Fibroblast of peridontal ligament (primary cell): ENCODE measurements at regions not wholly inside any gene's neighbourhood (a gene's known extent, or its start where the extent isn't known, plus 50 kb on each side); places are given as distances from the start of the nearest gene placed in this dataset.
A peak's percentile ranks its signal among the peaks of the same experiment; 100 is the strongest.
"Not testable (repeated sequence)": the region's sequence is repeated elsewhere in the genome, so short reads cannot be mapped to it uniquely, and the experiment has no call there.

Experiments used
- DNase-seq: peaks from one replicate; pipeline ENCODE4 v3.0.0-alpha.2; 2010; ENCODE audit errors: extremely low read depth

DNA sequence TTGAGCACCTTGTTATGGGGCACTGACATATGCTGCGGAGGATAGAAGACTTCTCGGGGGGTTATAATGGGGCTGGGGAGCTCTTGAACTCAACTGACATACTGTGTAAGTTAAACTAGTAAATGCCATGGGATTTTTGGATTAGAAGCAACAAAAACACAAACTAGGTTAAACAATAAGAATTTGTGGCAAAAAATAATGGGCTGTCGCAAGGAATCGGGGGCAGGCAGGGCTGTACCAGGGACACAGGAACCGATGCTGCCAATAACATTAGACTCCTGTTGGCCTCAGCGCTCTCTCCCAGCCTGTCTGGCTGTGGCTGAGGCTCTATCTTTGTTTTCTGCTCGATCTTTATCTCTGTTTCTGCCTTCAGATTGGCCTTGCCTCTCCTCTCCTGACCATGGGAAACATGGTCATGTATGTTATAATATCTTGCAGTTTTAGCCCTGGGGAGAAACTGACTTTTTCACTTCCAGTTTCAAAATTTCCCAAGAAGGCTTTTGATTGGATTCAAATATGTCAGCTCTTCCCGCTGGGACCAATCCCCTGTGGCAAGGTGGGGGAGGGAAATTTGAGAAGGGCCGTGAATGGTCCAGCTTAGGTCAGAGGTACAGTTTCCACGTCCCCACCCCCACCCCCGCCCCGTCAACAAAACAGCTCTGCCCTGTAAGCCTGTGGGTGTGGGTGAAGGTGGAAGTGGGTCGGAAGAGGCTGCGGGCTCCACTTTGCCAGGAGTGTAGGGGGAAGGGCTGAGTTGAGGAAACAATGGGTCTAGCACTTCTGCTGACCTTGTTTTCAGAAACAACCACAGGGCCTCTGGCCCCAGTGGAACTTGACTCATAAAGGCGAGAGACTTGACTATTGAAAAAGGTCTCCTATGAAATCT, 161.1 kb upstream of the TBL1XR1 start:
- peak; percentile 81 for DNase-seq

- DNase-seq = no peak
Observed at GRCh38 chr3:177358977-177359592, 161.8 kb upstream of the TBL1XR1 start.

DNA sequence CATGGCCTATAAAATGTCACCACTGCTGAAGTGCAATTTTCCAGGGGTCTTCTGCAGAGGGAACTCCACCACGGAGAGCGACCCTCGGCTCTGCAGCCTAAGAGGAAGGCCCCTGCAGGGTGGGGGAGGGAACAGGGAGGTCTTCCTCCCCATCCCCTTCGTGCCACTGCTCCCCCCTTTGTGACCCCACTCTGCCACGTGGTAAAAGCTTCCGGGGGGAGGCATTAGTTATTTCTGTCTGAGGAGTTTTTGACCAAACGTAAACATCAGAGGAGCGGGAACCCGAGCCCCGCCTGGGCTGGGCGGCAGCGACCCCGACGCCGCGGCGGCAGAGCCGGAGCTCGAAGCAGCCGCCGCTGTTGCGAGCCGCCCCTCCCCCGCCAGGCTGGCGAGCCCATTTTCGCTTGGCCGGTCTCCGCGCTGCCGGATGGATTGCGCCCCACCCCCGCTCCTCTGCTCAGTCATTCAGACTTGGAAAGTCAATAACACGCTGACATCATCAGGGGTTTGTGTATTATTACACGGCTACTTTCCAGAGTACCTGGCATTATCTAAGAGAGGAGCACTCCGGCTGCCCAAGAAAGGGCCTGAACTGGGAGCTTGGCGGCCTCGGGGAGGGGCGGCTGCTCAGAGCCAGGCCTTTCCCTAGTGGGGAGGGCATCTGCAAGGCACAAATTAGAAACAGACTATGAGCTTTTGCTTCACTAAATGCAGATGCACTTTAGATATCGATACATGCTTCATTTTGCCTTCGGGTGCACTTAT, 162.5 kb upstream of the TBL1XR1 start:
- peak; percentile 100 for DNase-seq

GRCh38 chr3:177361081-177361938, 164.0 kb upstream of the TBL1XR1 start:
- DNase-seq = no peak

DNA sequence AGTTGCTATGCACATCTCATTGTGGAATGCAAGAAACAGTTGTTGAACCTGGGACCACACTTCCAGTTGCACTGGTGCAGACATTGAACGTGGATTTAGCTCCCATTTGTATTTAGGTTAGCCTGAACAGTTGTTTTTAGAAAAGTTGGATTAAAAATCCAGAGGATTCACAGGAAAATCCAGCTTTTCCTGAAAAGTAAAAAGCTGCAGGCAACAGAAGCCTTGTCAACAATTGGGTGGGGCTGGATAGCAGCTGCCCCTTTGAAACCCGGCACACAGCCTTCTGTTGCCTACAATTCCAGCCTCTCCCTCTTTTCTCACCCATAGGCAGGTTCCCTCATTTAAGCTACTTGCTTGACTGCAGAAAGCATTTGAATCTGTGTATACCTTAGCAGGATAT, 165.3 kb upstream of the TBL1XR1 start:
- no peak for DNase-seq

GRCh38 chr3:177364236-177364635, 167.0 kb upstream of the TBL1XR1 start:
- peak; percentile 55 for DNase-seq

GRCh38 chr3:177365294-177365693, 168.0 kb upstream of the TBL1XR1 start:
- not testable (repeated sequence) for DNase-seq

- no peak for DNase-seq
Observed at GRCh38 chr3:177367788-177368187, 170.5 kb upstream of the TBL1XR1 start.

DNA sequence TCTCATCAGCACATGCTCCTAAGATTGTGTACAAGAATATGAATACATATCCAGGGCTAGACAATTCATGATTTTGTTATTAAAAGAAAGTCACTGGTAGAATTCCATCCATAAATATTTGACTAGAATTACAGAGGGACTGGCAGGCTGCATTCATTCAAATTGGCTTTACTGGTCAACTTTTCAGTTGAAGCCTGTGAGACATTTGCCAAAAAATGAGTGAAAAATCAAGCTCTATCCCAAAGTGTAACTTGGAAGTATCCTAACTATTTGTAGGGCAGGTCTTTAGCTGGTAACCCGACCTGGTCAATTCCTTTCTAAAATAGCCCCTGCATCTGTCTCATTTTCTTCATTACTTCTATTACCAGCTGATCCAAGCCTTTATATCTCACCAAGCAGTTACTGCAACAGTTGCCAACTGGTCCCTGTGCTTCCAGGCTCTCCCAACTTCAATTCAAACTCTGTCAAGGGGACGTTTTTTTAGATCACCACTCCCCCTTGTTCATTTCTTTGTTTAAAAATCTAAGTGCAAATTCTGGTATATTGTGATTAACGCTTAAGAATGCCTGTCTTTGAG, 173.1 kb upstream of the TBL1XR1 start:
- peak; percentile 24 for DNase-seq

DNA sequence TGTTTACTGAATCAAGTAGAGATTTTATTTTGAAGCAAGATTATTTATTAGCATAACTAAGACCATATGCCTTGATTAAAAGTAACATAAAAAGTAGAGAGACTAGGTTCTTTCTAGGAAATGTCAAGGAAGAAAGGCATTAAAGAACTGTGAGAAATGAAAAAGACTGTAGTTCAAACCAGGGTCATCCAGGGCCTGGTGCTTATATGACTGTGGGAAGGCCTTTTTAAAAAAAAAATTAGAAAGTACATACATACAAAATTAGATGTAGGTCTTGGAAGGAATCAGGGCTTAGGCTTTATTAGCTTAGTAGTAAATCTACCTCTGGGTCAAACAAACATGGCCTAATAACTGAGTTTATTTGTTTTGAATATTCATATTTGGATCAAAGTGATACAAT, 173.9 kb upstream of the TBL1XR1 start:
- no peak for DNase-seq

DNA sequence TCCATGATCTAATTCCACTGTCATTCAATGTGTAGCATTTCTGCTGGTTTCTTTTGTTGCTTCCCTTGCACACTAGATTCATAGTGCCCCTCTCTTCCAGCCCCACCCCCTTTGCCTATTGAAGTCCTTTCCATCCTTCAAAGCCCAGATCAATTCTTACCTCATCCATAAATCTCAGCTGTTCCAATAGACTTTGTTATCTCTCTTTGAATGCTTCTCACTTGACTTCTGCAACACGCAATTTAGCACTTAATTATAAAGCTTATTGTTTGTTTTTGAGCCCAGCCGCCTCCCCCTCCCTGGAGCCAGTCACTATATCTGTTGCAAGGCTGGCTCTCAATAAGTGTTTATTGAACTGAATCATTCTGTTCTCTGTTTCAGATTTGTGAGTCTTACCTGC, 174.6 kb upstream of the TBL1XR1 start:
- no peak for DNase-seq

- DNase-seq = no peak
Observed at GRCh38 chr3:177374323-177374722, 177.0 kb upstream of the TBL1XR1 start.

- DNase-seq = no peak
Observed at GRCh38 chr3:177375316-177375715, 178.0 kb upstream of the TBL1XR1 start.

DNA sequence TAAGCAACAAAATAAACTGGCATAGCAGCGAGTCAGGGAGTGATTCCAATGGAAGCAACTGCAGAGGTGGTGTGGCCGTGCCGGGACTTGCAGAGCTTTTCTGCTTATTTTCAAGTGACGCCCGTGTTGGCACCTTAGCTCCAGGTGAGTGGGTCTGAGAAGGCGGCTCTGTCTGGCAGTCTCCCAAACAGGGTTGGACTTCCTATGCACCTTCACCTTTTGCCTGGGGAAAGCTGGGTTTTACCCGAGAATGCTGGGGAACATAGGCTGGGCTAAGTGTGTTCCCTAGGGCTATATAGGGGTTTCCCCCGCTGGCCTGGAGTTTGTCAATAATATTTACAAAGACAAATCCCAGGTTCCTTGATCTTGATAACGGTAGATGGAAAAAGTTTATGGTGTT, 179.9 kb upstream of the TBL1XR1 start:
- no peak for DNase-seq

GRCh38 chr3:177378168-177378567, 180.9 kb upstream of the TBL1XR1 start:
- no peak for DNase-seq

- no peak for DNase-seq
Observed at GRCh38 chr3:177379045-177379444, 181.8 kb upstream of the TBL1XR1 start.

- DNase-seq = no peak
Observed at GRCh38 chr3:177381070-177381469, 183.8 kb upstream of the TBL1XR1 start.

DNA sequence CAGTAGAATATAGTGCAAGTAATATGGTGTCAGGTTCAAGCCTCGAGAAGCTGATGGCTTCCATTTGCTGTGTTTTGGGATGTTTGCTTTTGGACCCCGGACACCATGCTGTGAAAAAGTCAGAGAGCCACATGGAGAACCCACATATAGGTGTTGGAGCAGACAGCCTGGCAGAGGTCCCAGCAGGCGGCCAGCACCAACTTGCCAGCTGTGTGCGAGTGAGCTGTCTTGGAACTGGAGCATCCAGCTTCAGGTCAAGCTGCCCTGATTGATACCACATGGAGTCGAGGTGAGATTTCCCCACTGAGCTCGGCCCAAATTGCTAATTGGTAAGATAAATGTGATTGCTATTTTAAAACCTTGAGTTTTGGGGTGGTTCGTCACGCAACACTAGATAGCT, 185.7 kb upstream of the TBL1XR1 start:
- DNase-seq = no peak

GRCh38 chr3:177385186-177385585, 187.9 kb upstream of the TBL1XR1 start:
- DNase-seq = no peak

GRCh38 chr3:177385831-177386301, 188.6 kb upstream of the TBL1XR1 start:
- DNase-seq = peak; percentile 87

GRCh38 chr3:177388209-177388608, 190.9 kb upstream of the TBL1XR1 start:
- no peak for DNase-seq
